Stimulated activated CD4-positive, alpha-beta T cell treated with anti-CD3 and anti-CD28 coated beads, Interleukin-15, amount 100 ng/mL, for 48 hours (primary cell): ENCODE measurements at regions not wholly inside any gene's neighbourhood (a gene's known extent, or its start where the extent isn't known, plus 50 kb on each side); places are given as distances from the start of the nearest gene placed in this dataset.
"Not testable (repeated sequence)": the region's sequence is repeated elsewhere in the genome, so short reads cannot be mapped to it uniquely, and the experiment has no call there.

ENCODE experiments used
- DNase-seq, 2 donors: peaks; one replicate each; pipeline ENCODE4 v3.0.0-alpha.2; 2020; ENCODE audit warnings: low read depth in 2 of 2

GRCh38 chr1:213324859-213325258 lies 273.8 kb downstream of the RPS6KC1 start:
- DNase-seq, result no peak

GRCh38 chr1:213325482-213325881 lies 274.4 kb downstream of the RPS6KC1 start:
- DNase-seq, result no peak

DNA sequence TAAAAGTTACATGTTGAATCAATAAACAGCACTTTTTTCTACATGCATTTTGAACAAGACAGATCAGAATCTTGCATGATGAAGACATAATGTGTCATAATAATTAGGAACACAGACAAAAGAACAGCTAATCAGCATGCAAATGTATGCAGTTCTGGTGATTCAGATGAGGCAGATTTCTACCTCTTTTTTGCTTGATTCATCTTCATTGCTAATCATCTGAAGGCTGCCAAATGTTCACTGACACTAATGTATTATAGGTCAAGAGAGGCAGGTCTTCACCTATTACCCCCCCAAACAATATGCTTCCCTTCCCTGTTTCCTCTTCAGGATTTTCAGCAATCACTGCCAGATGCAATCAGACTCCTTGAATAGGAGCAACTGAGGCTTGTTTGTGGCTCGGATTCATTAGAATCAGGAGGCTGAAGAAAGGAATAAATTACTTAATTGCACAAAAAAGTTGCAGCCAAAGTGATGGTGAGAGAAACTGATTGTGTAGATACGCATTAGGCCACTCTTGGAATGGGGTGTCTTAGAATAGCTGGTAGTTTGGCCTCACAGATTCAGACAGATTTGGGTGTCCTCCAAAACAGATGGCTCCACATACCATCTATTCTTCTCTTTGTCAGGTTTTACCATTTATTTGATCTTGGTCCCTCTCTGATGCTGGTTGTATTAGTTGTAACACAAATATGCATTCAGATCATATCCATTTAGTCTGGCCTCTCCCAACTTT lies 275.4 kb downstream of the RPS6KC1 start:
- DNase-seq, result no peak

DNA sequence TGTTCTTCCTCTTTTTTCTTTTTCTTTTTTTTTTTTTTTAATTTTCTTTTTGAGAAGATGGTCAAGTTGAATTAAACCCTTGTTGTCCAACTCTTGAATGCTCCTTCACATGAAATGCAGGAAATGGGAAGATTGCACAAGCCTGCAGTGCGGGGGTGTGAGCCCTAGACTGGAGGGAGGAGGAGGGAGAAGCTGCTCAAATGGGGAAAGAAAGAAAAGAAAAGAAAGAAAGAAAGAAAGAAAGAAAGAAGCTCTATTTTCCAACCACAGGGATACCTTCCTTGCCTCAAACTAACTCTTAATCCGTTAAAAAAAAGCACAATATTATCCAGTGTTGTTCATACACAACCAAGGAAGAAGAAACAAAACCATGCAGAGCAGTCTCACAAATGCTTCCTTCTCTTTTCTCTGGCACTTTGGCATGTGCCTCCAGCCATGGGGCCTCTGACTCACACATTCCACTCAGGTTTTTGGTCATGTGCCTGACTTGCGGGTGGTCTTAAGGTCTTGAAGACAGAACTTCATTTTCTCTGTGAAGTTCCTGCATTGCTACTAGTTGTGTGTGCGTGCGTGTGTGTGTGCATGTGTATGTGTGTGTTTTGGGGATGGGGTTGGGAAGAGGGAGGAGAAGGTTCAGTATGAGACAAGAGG lies 276.1 kb downstream of the RPS6KC1 start:
- no peak for DNase-seq

GRCh38 chr1:213329406-213330008 lies 278.5 kb downstream of the RPS6KC1 start:
- no peak for DNase-seq

DNA sequence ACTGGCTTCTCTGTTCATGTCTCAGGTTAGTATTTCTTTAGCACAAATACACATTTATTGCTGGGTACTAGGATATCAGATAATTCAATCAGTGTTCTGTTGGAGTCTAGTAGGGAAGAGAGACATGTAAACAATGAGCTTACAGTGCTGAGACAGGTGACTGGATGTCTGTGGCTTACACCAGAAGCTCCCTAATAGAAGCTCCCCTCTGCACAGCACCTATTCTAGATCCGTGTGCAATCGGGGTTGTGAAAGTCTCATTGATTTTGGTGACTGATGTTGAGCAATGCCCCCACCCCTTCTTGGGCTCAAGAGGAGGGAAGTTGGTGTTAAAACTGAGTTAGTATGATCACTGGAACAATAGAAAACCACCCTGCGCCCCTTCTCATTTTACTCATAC lies 279.2 kb downstream of the RPS6KC1 start:
- no peak for DNase-seq

DNA sequence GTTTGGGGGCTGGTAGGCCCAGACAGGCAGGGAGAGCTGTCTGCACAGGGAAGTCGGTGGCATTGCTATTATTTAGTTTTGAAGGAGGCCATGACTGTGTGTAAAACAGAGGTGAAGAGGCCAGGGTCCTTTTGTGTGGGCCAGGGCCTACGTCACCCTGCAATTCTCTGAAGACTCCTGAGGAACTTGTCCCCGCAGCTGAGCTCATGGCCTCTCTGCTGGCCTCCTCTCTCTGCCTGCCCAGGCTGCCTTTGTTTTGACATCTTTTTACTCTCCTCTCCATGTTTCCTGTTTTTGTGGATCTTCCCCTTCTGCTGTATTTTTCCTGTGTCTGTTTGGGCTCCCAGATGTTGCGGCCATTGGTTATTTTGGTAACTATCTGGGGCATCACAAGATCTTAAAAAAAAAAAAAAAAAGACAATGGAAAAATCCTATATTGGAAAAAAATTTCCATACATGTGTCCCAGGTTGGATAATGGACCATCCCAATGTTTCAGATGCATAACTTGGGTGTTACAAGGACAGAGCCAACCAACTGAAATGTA lies 280.7 kb downstream of the RPS6KC1 start:
- no peak for DNase-seq

DNA sequence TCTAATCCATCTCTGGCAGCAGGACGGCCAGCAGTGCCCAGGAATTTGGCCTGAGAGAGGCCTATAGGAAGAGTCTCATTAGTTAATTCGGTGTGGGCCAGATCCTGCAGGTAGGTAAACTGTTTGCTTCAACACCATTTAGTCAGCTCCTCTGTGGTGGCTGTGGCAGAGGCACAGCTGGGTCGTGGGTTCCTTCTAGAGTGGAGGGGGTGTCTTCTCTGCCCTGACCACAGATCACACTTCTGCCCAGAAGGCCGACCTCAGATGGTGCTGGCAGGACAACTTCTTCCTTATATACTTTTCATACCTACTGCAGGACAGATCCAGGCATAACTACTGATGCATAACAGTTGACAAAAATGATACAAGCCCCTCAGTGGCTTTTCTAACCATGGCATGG lies 281.4 kb downstream of the RPS6KC1 start:
- DNase-seq, result no peak

DNA sequence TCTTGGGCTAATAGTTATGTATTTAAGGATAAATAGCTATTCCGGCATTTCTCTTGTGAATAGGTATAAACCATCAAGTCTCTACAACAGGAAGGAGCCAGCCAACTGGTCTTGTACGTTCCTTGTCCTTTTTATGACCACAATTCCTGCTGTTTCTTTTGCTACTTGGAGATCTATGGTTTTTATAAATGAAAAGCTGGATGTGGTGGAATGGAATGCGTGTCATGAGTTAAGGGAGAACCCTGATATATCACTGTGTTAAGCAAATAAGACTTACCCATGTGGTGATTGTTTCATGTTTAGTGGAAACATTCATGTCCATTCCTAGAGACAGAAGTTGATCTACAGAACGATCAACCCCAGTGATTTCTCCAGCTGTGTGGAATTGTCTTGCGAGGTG lies 282.1 kb downstream of the RPS6KC1 start:
- DNase-seq, result no peak

GRCh38 chr1:213335084-213335483 lies 284.0 kb downstream of the RPS6KC1 start:
- no peak for DNase-seq

- DNase-seq, result no peak
These were observed 286.1 kb downstream of the RPS6KC1 start for GRCh38 chr1:213337025-213337678.

GRCh38 chr1:213340593-213340992 lies 289.6 kb downstream of the RPS6KC1 start:
- DNase-seq, result no peak

- DNase-seq, result no peak
These were observed 294.6 kb downstream of the RPS6KC1 start for GRCh38 chr1:213345621-213346020.

DNA sequence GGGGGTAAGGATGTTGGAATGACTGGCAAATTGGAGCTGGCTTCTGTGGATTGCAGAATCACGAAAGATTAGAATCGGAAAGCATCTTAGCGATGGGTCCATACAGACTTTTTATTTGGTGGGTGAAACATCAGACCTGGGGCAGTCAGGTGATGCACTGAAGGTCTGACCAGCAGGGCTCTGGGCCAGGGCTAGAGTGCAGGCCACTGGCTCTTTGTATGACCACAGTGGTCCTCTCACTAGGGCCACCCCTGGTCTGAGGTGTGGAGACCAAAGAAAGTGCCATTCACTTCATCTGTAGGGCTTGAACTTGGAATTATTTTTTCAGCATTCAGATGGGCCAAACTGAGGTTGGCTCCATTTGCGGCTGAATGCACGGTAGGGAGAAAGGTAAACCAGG lies 306.4 kb downstream of the RPS6KC1 start:
- DNase-seq, result no peak

DNA sequence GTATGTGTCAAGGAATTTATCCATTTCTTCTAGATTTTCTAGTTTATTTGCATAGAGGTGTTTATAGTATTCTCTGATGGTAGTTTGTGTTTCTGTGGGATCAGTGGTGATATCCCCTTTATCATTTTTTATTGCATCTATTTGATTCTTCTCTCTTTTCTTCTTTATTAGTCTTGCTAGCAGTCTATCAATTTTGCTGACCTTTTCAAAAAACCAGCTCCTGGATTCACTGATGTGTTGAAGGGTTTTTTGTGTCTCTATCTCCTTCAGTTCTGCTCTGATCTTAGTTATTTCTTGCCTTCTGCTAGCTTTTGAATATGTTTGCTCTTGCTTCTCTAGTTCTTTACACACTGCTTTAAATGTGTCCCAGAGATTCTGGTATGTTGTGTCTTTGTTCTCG lies 307.3 kb downstream of the RPS6KC1 start:
- DNase-seq, result not testable (repeated sequence)

- no peak for DNase-seq
These were observed 311.6 kb downstream of the RPS6KC1 start for GRCh38 chr1:213362598-213362997.

DNA sequence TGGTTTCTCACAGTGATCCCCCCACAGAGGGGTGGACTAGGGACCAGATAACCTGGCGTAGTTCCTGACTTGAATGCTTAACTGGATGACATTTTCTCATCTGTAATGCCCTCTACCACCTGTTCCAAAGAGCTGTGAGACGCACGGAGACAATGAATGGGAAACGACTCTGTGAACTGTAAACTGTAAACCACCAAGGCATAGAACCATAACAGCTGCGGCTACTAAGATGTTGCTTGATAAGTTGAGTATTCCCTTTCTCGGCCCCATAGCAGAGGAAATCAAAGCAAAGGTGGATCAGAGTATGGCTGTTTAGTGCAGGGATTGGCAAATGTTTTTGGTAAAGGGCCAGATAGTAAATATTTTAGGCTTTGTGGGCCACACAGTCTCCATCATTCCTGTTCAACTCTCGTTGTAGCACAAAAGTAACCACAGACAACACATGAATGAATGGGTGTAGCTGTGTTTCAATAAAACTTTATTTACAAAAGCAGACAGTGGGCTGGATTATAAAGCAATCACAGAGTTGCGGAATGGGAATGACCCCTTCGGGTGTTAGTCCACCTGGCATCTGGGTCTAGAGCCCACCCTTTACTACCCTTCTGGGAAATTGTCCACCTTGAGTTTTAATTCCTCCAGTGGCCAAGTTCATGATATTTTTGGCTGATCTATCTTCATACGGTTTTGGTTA lies 315.2 kb downstream of the RPS6KC1 start:
- DNase-seq, result no peak

DNA sequence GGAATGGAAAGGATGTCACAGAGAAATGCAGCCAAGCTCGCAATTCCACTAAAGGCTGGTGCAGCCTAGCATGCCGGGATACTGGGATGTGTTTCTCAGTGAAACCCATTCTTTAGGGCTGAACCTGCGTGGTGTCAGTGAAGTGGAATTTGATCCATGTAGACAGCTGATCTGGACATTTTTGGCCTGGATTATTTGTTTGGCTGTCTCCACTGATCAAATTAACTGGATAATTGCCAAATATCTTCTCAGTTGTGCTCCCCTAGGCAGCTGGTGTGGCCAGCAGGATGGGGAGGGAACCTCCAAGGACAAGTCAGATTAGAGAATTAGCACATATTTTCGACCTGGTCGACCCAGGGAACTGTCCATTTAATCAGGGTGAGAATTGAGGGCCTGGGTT lies 318.4 kb downstream of the RPS6KC1 start:
- DNase-seq, result no peak

- DNase-seq, result no peak
These were observed 319.5 kb downstream of the RPS6KC1 start for GRCh38 chr1:213370523-213370922.

DNA sequence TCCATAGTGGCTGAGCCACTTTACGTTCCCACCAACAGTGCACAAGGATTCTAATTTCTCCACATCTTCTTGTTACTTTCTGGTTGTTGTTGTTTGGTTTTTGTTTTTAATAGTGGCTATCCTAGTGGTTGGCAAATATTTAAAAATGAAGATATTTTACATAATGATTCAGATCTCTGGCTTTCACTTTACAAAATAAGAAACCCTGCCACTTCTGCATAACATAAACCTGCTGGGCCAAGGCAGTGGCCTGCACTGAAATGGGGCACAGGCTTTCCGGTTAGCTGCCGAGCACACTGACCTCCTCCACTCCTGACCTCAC lies 320.4 kb downstream of the RPS6KC1 start:
- DNase-seq, result no peak

- no peak for DNase-seq
These were observed 321.0 kb downstream of the RPS6KC1 start for GRCh38 chr1:213371847-213372619.
